GM12864 (cell line): ENCODE measurements at regions not wholly inside any gene's neighbourhood (a gene's known extent, or its start where the extent isn't known, plus 50 kb on each side); places are given as distances from the start of the nearest gene placed in this dataset.

Experiments used
- DNase-seq: peaks from one replicate; pipeline ENCODE4 v3.0.0-alpha.2; 2011; ENCODE audit warnings: low read depth
- H3K4me3 ChIP-seq: 2 replicates; pipeline ENCODE4 v1.5.1; 2011; ENCODE audit warnings: mild to moderate bottlenecking, low read depth, low read length, control low read depth
- CTCF ChIP-seq: IDR thresholded peaks from 2 replicates; pipeline ENCODE4 v1.5.1; 2011; ENCODE audit warnings: low read depth, mild to moderate bottlenecking, moderate library complexity, low read length, control low read depth, inconsistent platforms; ENCODE audit errors: missing control alignments

- no peak for DNase-seq
- no peak for TF ChIP-seq CTCF
- H3K4me3 ChIP-seq, result no peak overlapping the region
Measured at GRCh38 chr22:44400763-44401060, 88.0 kb upstream of the SHISAL1 start.

GRCh38 chr22:44399906-44400762 is 87.4 kb upstream of the SHISAL1 start:
- no peak for DNase-seq
- no peak overlapping the region for H3K4me3 ChIP-seq
- TF ChIP-seq CTCF, result no peak

DNA sequence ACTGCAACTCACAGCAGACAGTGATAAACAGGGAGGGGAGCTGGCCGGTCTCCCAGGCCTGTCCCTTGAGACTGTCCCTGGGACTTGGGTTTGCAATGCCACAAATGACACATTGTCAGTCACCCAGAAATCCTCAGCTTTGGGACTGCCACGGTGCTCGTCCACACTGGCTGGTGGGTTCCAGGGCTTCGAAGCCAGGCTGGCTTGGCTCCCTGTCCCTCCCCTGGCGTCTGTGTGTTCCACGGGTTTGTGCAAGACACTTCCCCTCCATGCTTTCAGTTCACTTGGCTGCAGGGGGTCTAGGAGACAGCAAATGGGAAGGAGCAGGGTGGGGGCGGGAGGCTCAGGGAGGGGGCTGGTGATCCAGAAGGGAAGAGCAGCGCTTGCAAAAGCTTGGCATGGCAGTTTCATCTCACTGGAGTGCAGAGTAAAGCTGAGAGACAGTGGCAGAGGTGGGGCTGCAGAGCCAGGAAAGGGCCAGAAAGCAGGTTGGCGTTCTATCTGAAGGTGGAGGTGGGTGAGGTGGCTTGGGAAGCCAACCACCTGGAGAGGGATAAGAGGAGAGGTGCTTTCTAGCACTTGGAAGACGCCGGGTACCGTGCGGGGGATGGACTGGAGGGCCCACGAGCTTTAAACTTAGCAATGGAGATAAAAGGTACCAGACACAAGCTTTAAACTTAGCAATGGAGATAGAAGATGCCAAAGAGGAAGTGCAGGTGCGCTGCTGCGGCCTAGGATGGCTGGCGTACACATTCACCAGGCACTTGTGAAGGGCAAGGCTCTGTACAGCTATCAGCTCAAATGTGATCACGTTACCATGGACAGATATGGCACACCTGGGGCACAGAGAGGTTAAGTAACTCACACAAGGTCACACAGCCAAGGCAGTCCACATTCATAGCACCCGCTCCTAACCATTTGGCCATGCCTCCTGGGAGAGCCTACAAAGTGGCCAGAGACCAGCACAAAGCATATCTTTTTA is 86.4 kb upstream of the SHISAL1 start:
- no peak overlapping the region for H3K4me3 ChIP-seq
- no peak for DNase-seq
- TF ChIP-seq CTCF, result no peak

DNA sequence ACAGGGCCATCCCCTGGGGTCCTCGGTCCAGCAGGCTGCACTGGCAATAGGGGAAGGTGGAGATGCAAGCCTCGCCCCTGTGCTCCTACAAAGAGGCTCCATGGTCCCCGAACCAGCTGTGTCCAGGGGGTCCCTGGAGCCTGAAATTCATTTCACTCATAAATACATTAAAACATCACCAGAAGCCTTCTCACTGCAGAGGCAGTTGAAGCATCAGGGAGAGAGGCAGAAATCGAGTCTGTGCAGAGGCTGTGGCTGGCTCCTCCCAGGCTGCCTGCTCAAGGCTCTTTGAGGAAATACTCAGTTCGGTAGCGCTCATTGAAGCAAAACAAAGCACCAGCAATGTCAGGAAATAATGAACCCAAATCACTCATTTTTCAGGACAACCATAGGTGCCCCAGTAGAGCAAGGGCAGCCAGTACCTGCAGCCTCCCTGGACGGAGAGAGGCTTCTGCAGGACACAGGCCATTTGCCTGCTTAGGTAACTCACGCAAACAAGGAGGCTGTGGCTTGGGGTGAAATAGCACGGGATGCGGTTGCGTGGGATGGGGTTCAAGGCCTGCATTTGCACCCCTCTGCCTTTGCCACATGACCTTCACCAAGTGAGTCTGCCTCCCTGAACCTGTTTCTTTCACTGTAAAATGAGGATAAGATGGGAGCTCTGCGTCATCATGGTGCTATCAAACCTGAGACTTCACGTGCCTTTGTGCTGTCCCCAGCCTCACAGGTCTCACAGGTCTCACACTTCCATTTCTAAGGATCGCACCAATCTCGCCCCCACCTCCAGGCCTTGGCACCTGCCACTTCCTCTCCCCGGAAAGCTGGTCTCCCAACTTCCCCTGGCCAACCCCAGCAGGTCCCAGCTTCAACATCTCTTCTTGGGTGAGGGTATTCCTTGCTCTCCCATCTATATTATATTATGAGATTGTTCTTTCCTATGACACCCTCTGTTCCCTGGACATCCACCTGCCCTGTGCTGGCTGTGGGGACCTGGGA is 84.3 kb upstream of the SHISAL1 start:
- DNase-seq, result no peak
- no peak for TF ChIP-seq CTCF
- no peak overlapping the region for H3K4me3 ChIP-seq

DNA sequence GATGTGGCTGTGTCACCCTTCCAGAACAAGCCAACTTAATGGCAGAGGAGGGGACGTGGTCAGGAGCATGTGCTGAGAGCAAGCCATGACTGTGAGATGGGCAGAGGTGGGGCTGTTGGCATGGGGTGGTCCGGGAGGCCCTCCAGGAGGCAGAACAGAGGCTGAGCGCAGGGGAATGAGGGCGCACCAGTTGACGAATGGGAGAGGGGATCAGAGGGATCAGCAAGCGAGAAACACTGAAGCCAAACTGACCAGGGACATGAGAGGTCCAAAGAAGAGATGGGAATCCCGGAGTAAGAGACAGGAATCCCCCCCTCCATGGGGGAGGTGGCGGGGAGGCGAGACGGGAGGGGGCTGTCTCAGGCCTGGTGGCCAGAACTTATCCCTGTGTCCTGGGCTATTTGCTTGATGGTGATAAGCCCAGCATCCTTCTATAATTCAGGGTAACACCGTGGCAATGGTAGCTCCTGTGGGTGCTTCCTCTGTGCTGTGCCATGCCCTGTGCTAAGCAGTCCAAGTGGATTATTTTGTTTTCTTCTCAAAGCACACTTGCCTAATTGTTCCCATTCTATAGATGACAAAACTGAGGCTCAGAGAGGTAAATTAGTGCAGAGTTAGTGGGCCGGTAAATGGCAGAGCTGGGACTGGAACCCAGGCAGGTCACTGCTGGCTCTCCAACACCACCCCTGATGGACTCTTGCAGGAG is 83.4 kb upstream of the SHISAL1 start:
- no peak for TF ChIP-seq CTCF
- no peak overlapping the region for H3K4me3 ChIP-seq
- no peak for DNase-seq
